SHP77 treated with DMSO at 0.1 percent for 48 hours (cell line): ENCODE measurements at regions not wholly inside any gene's neighbourhood (a gene's known extent, or its start where the extent isn't known, plus 50 kb on each side); places are given as distances from the start of the nearest gene placed in this dataset.
"Not testable (repeated sequence)": the region's sequence is repeated elsewhere in the genome, so short reads cannot be mapped to it uniquely, and the experiment has no call there.

ENCODE experiments used
- DNase-seq: peaks from one replicate; lab custom pipeline; 2025; lab: John Stamatoyannopoulos, UW

- no peak for DNase-seq
These were observed 790.4 kb downstream of the TSN start for GRCh38 chr2:122545821-122546220.

GRCh38 chr2:122562775-122563174, 807.3 kb downstream of the TSN start:
- no peak for DNase-seq

GRCh38 chr2:122563781-122564180, 808.3 kb downstream of the TSN start:
- DNase-seq, result no peak

- no peak for DNase-seq
These were observed 809.4 kb downstream of the TSN start for GRCh38 chr2:122564843-122565242.

- no peak for DNase-seq
These were observed 809.9 kb downstream of the TSN start for GRCh38 chr2:122565364-122565763.

GRCh38 chr2:122570641-122571040, 815.2 kb downstream of the TSN start:
- no peak for DNase-seq

GRCh38 chr2:122571471-122571870, 816.0 kb downstream of the TSN start:
- not testable (repeated sequence) for DNase-seq

GRCh38 chr2:122575076-122575475, 819.6 kb downstream of the TSN start:
- no peak for DNase-seq

GRCh38 chr2:122583159-122583917, 827.9 kb downstream of the TSN start:
- no peak for DNase-seq

GRCh38 chr2:122590524-122590923, 835.1 kb downstream of the TSN start:
- DNase-seq, result no peak

GRCh38 chr2:122595065-122595464, 839.6 kb downstream of the TSN start:
- DNase-seq, result no peak

GRCh38 chr2:122596598-122596997, 841.1 kb downstream of the TSN start:
- DNase-seq, result no peak

GRCh38 chr2:122598784-122599183, 843.3 kb downstream of the TSN start:
- DNase-seq, result no peak

GRCh38 chr2:122610948-122611609, 855.6 kb downstream of the TSN start:
- DNase-seq, result no peak

- DNase-seq, result no peak
These were observed 867.5 kb downstream of the TSN start for GRCh38 chr2:122622934-122623333.

GRCh38 chr2:122627388-122627787, 871.9 kb downstream of the TSN start:
- DNase-seq, result no peak

- DNase-seq, result no peak
These were observed 878.8 kb downstream of the TSN start for GRCh38 chr2:122634256-122634655.

GRCh38 chr2:122634920-122635319, 879.5 kb downstream of the TSN start:
- DNase-seq, result no peak

GRCh38 chr2:122635686-122636085, 880.2 kb downstream of the TSN start:
- no peak for DNase-seq

GRCh38 chr2:122636097-122636496, 880.6 kb downstream of the TSN start:
- DNase-seq, result no peak

- no peak for DNase-seq
These were observed 883.7 kb downstream of the TSN start for GRCh38 chr2:122639176-122639575.

- no peak for DNase-seq
These were observed 884.3 kb downstream of the TSN start for GRCh38 chr2:122639711-122640110.

- DNase-seq, result peak; percentile 94
These were observed 888.4 kb downstream of the TSN start for GRCh38 chr2:122643725-122644329.
